Upper lobe of left lung (tissue), 6 donors: ENCODE measurements at regions not wholly inside any gene's neighbourhood (a gene's known extent, or its start where the extent isn't known, plus 50 kb on each side); places are given as distances from the start of the nearest gene placed in this dataset.

Experiments used
- ATAC-seq, 2 donors: fragments of 200-7000 bp; cut with Tn5 transposase; one replicate each; pipeline ENCODE4 v1.9.1; 2022; ENCODE audit warnings: mild to moderate bottlenecking in 2 of 2, moderate library complexity in 2 of 2; ENCODE audit not compliant: low FRiP score in 2 of 2
- DNase-seq, 2 donors: peaks; one replicate each; pipeline ENCODE4 v3.0.0-alpha.2; 2019 to 2020
- H3K27ac ChIP-seq, 4 donors: fragments of 200-600 bp; sonication (generic); one replicate each; pipeline ENCODE4 v1.5.1; 2016 to 2019
- H3K27me3 ChIP-seq, 4 donors: fragments of 200-600 bp; sonication (generic); one replicate each; pipeline ENCODE4 v1.5.1; 2017 to 2019
- H3K36me3 ChIP-seq, 4 donors: fragments of 200-600 bp; sonication (generic); one replicate each; pipeline ENCODE4 v1.5.1; 2016 to 2019
- H3K4me1 ChIP-seq, 4 donors: fragments of 200-600 bp; sonication (generic); one replicate each; pipeline ENCODE4 v1.5.1; 2018 to 2019
- H3K4me3 ChIP-seq, 4 donors: fragments of 200-600 bp; sonication (generic); one replicate each; pipeline ENCODE4 v1.5.1; 2017 to 2019; ENCODE audit warnings: mild to moderate bottlenecking in 2 of 4, moderate library complexity in 1 of 4
- H3K9me3 ChIP-seq, 4 donors: fragments of 200-600 bp; sonication (generic); one replicate each; pipeline ENCODE4 v1.5.1; 2018 to 2019
- CTCF ChIP-seq, 6 experiments: fragments of 450-650 bp in 4 of 6; fragments of 200-600 bp in 2 of 6; sonication (generic) in 2 of 6; IDR thresholded peaks; one replicate each; pipeline ENCODE4 v1.5.1; 2016 to 2019; ENCODE audit warnings: antibody characterized with exemption in 6 of 6
- EP300 ChIP-seq, 4 donors: sonication (generic); formaldehyde crosslinking; IDR thresholded peaks; one replicate each; pipeline ENCODE4 v1.5.1; 2017; ENCODE audit warnings: antibody characterized with exemption in 4 of 4, control low read depth in 2 of 4
- POLR2A ChIP-seq, 4 donors: fragments of 450-650 bp; IDR thresholded peaks; one replicate each; pipeline ENCODE4 v1.5.1; 2016 to 2017; ENCODE audit warnings: antibody characterized with exemption in 4 of 4, mild to moderate bottlenecking in 2 of 4
- POLR2AphosphoS5 ChIP-seq, 2 donors: sonication (generic); formaldehyde crosslinking; IDR thresholded peaks; one replicate each; pipeline ENCODE4 v1.5.1; 2017; ENCODE audit warnings: antibody characterized with exemption in 2 of 2
- WGBS, 2 donors: methylation state at CpG; one replicate each; pipeline ENCODE4 v1.1.5; 2017 to 2018; 5-methylcytosine and 5-hydroxymethylcytosine counted together
- donor health status: DM: no; HTN: no; CAD: no; lungs with moderate emphysema.
- donor health status: DM: no; HTN: yes; CAD: no; lungs with severe emphysema.

GRCh38 chr16:86095906-86096485 lies 197.0 kb downstream of the IRF8 start:
- ATAC-seq: peak in 1 of 2 donors; percentile 12
- Histone ChIP-seq H3K4me3 (no peak overlapping the region), H3K9me3 (no peaks in the 10 kb centered on the region), H3K27ac (no peak overlapping the region), H3K36me3 (no peaks in the 10 kb centered on the region), H3K27me3 (no peaks in the 10 kb centered on the region), H3K4me1 (peaks cover 0 to 7% (median 1%) of the 10 kb centered on the region in 4 donors)
- TF ChIP-seq POLR2AphosphoS5 (IDR thresholded peaks at IDR 0.05) (no peak), EP300 (IDR thresholded peaks at IDR 0.05) (no peak), POLR2A (IDR thresholded peaks at IDR 0.05) (no peak), CTCF (IDR thresholded peaks at IDR 0.05) (no peak)
- DNase-seq: no peak
- WGBS, 2 donors: 86 to 98% methylated on average over 6 of the region's 6 CpGs

GRCh38 chr16:86096850-86097249 lies 197.9 kb downstream of the IRF8 start:
- Histone ChIP-seq H3K27ac (no peak overlapping the region), H3K4me1 (peaks cover 0 to 7% (median 2%) of the 10 kb centered on the region in 4 donors), H3K27me3 (no peaks in the 10 kb centered on the region), H3K4me3 (no peak overlapping the region), H3K36me3 (no peaks in the 10 kb centered on the region), H3K9me3 (no peaks in the 10 kb centered on the region)
- ATAC-seq (no peak), DNase-seq (no peak)
- TF ChIP-seq POLR2AphosphoS5 (IDR thresholded peaks at IDR 0.05): no peak
- no peak for TF ChIP-seq EP300 (IDR thresholded peaks at IDR 0.05)
- no peak for TF ChIP-seq CTCF (IDR thresholded peaks at IDR 0.05)
- no peak for TF ChIP-seq POLR2A (IDR thresholded peaks at IDR 0.05)
- 84 to 87% methylated on average over 7 of the region's 7 CpGs for WGBS, 2 donors

GRCh38 chr16:86099326-86099725 lies 200.4 kb downstream of the IRF8 start:
- no peaks in the 10 kb centered on the region for H3K36me3 ChIP-seq
- no peak overlapping the region for H3K27ac ChIP-seq
- TF ChIP-seq POLR2A (IDR thresholded peaks at IDR 0.05): no peak
- no peak for TF ChIP-seq CTCF (IDR thresholded peaks at IDR 0.05)
- no peak for TF ChIP-seq EP300 (IDR thresholded peaks at IDR 0.05)
- TF ChIP-seq POLR2AphosphoS5 (IDR thresholded peaks at IDR 0.05): no peak
- no peak for DNase-seq
- H3K27me3 ChIP-seq: no peaks in the 10 kb centered on the region
- H3K4me3 ChIP-seq: no peak overlapping the region
- WGBS, 2 donors: 77 to 81% methylated on average over 10 of the region's 10 CpGs
- peaks cover 0 to 5% (median under 1%) of the 10 kb centered on the region in 4 donors for H3K4me1 ChIP-seq
- no peaks in the 10 kb centered on the region for H3K9me3 ChIP-seq
- no peak for ATAC-seq

GRCh38 chr16:86100205-86101136 lies 201.5 kb downstream of the IRF8 start:
- TF ChIP-seq CTCF (IDR thresholded peaks at IDR 0.05): no peak
- no peak for TF ChIP-seq POLR2A (IDR thresholded peaks at IDR 0.05)
- TF ChIP-seq POLR2AphosphoS5 (IDR thresholded peaks at IDR 0.05): no peak
- no peak for TF ChIP-seq EP300 (IDR thresholded peaks at IDR 0.05)
- no peaks in the 10 kb centered on the region for H3K9me3 ChIP-seq
- no peak overlapping the region for H3K4me3 ChIP-seq
- 49 to 59% methylated on average over 11 of the region's 11 CpGs for WGBS, 2 donors
- peaks cover 0 to 5% (median 0%) of the 10 kb centered on the region in 4 donors for H3K4me1 ChIP-seq
- no peak for ATAC-seq
- DNase-seq: no peak
- H3K36me3 ChIP-seq: no peaks in the 10 kb centered on the region
- H3K27me3 ChIP-seq: no peaks in the 10 kb centered on the region
- H3K27ac ChIP-seq: peak overlapping the region in 1 of 4 donors; percentile 25
